HCT116 (cell line): ENCODE measurements at regions not wholly inside any gene's neighbourhood (a gene's known extent, or its start where the extent isn't known, plus 50 kb on each side); places are given as distances from the start of the nearest gene placed in this dataset.

Source experiments
- ATAC-seq: fragments of 200-7000 bp; cut with Tn5 transposase; 2 replicates; pipeline ENCODE4 v1.9.1; 2020; ENCODE audit warnings: mild to moderate bottlenecking, moderate library complexity
- BruUV-seq: library from RNA; stranded (reverse); fragments of 400-500 nt; replicated peaks from 2 replicates; lab custom pipeline; 2021; lab: Mats Ljungman, UMichigan
- CTCF ChIA-PET: fragments of 300-600 bp; sonication (Branson Sonifier 250); formaldehyde crosslinking; loops from one replicate; lab custom pipeline; 2021; ENCODE audit warnings: antibody characterized with exemption; lab: Charles Lee
- POLR2A ChIA-PET: fragments of 300-600, 350-600 bp; sonication (Branson Sonifier 250); formaldehyde crosslinking; loops from one replicate; lab custom pipeline; 2021; ENCODE audit warnings: antibody characterized with exemption; lab: Charles Lee
- RAD21 ChIA-PET, 2 experiments: fragments of 300-600 bp; sonication (Branson Sonifier 250); formaldehyde crosslinking; loops; one replicate each; lab custom pipeline; 2023; ENCODE audit warnings: low total read pairs in 2 of 2; ENCODE audit not compliant: uncharacterized antibody in 2 of 2, unreplicated experiment in 2 of 2, low non-redundant PET in 1 of 2; lab: Charles Lee
- DNase-seq: peaks from one replicate; pipeline ENCODE4 v3.0.0-alpha.2; 2010; ENCODE audit warnings: low read depth, low spot score
- H2AFZ ChIP-seq: fragments of 200-600 bp; shearing (Covaris generic), sonication (generic); 2 replicates; pipeline ENCODE4 v1.6.1; 2017; ENCODE audit warnings: low read depth, mixed run types, mixed read lengths, antibody characterized with exemption, low read length; ENCODE audit not compliant: poor library complexity, severe bottlenecking
- H3K27ac ChIP-seq: 2 replicates; pipeline ENCODE4 v1.5.1; 2012; ENCODE audit warnings: low read depth, low read length
- H3K27me3 ChIP-seq: fragments of 200-600 bp; sonication (generic); 2 replicates; pipeline ENCODE4 v1.6.1; 2016; ENCODE audit warnings: mixed run types, low read length, mixed read lengths; ENCODE audit not compliant: insufficient read depth
- H3K36me3 ChIP-seq, 2 experiments: fragments of 200-500 bp in 1 of 2; fragments of 200-600 bp in 1 of 2; sonication (Bioruptor generic) in 1 of 2; sonication (generic) in 1 of 2; 2 replicates each; pipeline versions ENCODE4 v1.5.1 to v1.6.1; 2014 to 2016; ENCODE audit warnings: low read length in 2 of 2, inconsistent platforms in 1 of 2, mixed read lengths in 1 of 2, mixed run types in 1 of 2; ENCODE audit not compliant: insufficient read depth in 2 of 2, control insufficient read depth in 1 of 2
- H3K4me1 ChIP-seq, 2 experiments: fragments of 200-600 bp in 1 of 2; sonication (generic) in 1 of 2; 2 replicates each; pipeline versions ENCODE4 v1.5.1 to v1.6.1; 2012 to 2017; ENCODE audit warnings: low read length in 2 of 2, inconsistent platforms in 1 of 2, mild to moderate bottlenecking in 1 of 2, mixed read lengths in 1 of 2, mixed run types in 1 of 2, moderate library complexity in 1 of 2; ENCODE audit not compliant: insufficient read depth in 2 of 2, control insufficient read depth in 1 of 2
- H3K4me2 ChIP-seq: fragments of 200-600 bp; sonication (generic); 2 replicates; pipeline ENCODE4 v1.6.1; 2017; ENCODE audit warnings: mixed run types, low read length, mixed read lengths
- H3K4me3 ChIP-seq, 2 experiments: fragments of 200-600 bp in 1 of 2; sonication (generic) in 1 of 2; replicated peaks in 1 of 2; 2 replicates each; pipeline ENCODE4 v1.5.1; 2011 to 2016; ENCODE audit warnings: low read length in 2 of 2, control low read depth in 1 of 2, low read depth in 1 of 2, mild to moderate bottlenecking in 1 of 2, mixed read lengths in 1 of 2, mixed run types in 1 of 2
- H3K79me2 ChIP-seq: fragments of 200-600 bp; sonication (generic); 2 replicates; pipeline ENCODE4 v1.6.1; 2017; ENCODE audit warnings: mild to moderate bottlenecking, mixed run types, low read length, moderate library complexity, mixed read lengths; ENCODE audit not compliant: insufficient read depth
- H3K9ac ChIP-seq: fragments of 200-600 bp; sonication (generic); 2 replicates; pipeline ENCODE4 v1.6.1; 2016; ENCODE audit warnings: low read length, mixed read lengths
- H3K9me2 ChIP-seq: fragments of 200-600 bp; sonication (generic), shearing (Covaris generic); 2 replicates; pipeline ENCODE4 v1.6.1; 2017; ENCODE audit warnings: mixed run types, mild to moderate bottlenecking, moderate library complexity; ENCODE audit not compliant: insufficient read depth
- H3K9me3 ChIP-seq, 2 experiments: fragments of 200-500 bp in 1 of 2; fragments of 200-600 bp in 1 of 2; sonication (Bioruptor generic) in 1 of 2; sonication (generic) in 1 of 2; 2 replicates each; pipeline ENCODE4 v1.6.1; 2014 to 2017; ENCODE audit warnings: low read length in 2 of 2, mixed read lengths in 2 of 2, inconsistent platforms in 1 of 2, low read depth in 1 of 2, mild to moderate bottlenecking in 1 of 2, mixed run types in 1 of 2, moderate library complexity in 1 of 2; ENCODE audit not compliant: control insufficient read depth in 1 of 2, insufficient read depth in 1 of 2
- H4K20me1 ChIP-seq: fragments of 200-600 bp; sonication (generic), shearing (Covaris generic); 2 replicates; pipeline ENCODE4 v1.6.1; 2017; ENCODE audit warnings: mixed run types, mild to moderate bottlenecking, moderate library complexity; ENCODE audit not compliant: insufficient read depth
- EGR1 ChIP-seq: IDR thresholded peaks from 2 replicates; pipeline ENCODE4 v1.6.1; 2012; ENCODE audit warnings: low read depth
- EZH2phosphoT487 ChIP-seq: fragments of 200-600 bp; IDR thresholded peaks from 2 replicates; pipeline ENCODE4 v1.6.1; 2018; ENCODE audit warnings: antibody characterized with exemption, borderline replicate concordance
- FOSL1 ChIP-seq: IDR thresholded peaks from 2 replicates; pipeline ENCODE4 v1.6.1; 2012; ENCODE audit warnings: low read depth
- POLR2AphosphoS5 ChIP-seq: IDR thresholded peaks from 2 replicates; pipeline ENCODE4 v1.6.1; 2011; ENCODE audit warnings: mild to moderate bottlenecking, low read depth, low read length, moderate library complexity
- SIN3A ChIP-seq: IDR thresholded peaks from 2 replicates; pipeline ENCODE4 v1.6.1; 2012; ENCODE audit warnings: low read depth
- YY1 ChIP-seq: IDR thresholded peaks from 2 replicates; pipeline ENCODE4 v1.6.1; 2011; ENCODE audit warnings: low read length, low read depth, moderate library complexity, mild to moderate bottlenecking; ENCODE audit not compliant: insufficient replicate concordance; ENCODE audit errors: extremely low read depth
- intact Hi-C: fragments of 100-400 bp; cut with micrococcal nuclease; formaldehyde crosslinking; loops from 2 replicates; pipeline ENCODE4 v1.10.0; 2022
- TF ChIP-seq, protein P1 (sequence below): IDR thresholded peaks from 2 replicates; pipeline ENCODE4 v1.6.1; 2012; ENCODE audit warnings: low read depth
- TF ChIP-seq, protein P2 (sequence below): IDR thresholded peaks from 2 replicates; pipeline ENCODE4 v1.6.1; 2011; ENCODE audit warnings: mild to moderate bottlenecking, low read length, moderate library complexity; ENCODE audit not compliant: insufficient replicate concordance; ENCODE audit errors: extremely low read depth
- TF ChIP-seq, protein P3 (sequence below): IDR thresholded peaks from 2 replicates; pipeline ENCODE4 v1.6.1; 2012
- TF ChIP-seq, protein P4 (sequence below): IDR thresholded peaks from 2 replicates; pipeline ENCODE4 v1.6.1; 2012

DNA sequence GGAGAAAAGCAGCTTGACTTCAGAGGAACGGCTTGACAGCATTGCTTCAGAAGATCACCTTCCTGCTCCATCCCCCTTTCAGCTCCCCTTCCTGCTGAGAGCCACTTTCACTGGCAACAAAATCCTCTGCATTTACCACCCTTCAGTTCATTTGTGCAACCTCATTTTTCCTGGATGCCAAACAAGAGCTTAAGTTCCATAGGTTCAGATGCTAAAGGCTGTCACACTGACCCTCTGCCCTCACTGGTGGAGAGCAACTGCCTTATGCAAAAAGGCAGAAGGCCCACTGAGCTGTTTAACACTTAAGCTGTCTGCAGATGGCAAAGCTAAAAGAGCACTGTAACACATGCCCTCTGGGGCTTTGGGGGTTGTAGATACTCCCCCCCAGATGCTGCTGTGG lies 131.2 kb upstream of the SPACA1 start:
- no peaks in the 10 kb centered on the region for H3K9me2 ChIP-seq
- TF ChIP-seq SIN3A: no peak
- TF ChIP-seq, protein P1, sequence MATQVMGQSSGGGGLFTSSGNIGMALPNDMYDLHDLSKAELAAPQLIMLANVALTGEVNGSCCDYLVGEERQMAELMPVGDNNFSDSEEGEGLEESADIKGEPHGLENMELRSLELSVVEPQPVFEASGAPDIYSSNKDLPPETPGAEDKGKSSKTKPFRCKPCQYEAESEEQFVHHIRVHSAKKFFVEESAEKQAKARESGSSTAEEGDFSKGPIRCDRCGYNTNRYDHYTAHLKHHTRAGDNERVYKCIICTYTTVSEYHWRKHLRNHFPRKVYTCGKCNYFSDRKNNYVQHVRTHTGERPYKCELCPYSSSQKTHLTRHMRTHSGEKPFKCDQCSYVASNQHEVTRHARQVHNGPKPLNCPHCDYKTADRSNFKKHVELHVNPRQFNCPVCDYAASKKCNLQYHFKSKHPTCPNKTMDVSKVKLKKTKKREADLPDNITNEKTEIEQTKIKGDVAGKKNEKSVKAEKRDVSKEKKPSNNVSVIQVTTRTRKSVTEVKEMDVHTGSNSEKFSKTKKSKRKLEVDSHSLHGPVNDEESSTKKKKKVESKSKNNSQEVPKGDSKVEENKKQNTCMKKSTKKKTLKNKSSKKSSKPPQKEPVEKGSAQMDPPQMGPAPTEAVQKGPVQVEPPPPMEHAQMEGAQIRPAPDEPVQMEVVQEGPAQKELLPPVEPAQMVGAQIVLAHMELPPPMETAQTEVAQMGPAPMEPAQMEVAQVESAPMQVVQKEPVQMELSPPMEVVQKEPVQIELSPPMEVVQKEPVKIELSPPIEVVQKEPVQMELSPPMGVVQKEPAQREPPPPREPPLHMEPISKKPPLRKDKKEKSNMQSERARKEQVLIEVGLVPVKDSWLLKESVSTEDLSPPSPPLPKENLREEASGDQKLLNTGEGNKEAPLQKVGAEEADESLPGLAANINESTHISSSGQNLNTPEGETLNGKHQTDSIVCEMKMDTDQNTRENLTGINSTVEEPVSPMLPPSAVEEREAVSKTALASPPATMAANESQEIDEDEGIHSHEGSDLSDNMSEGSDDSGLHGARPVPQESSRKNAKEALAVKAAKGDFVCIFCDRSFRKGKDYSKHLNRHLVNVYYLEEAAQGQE: no peak
- TF ChIP-seq EZH2phosphoT487: no peak
- TF ChIP-seq, protein P2, sequence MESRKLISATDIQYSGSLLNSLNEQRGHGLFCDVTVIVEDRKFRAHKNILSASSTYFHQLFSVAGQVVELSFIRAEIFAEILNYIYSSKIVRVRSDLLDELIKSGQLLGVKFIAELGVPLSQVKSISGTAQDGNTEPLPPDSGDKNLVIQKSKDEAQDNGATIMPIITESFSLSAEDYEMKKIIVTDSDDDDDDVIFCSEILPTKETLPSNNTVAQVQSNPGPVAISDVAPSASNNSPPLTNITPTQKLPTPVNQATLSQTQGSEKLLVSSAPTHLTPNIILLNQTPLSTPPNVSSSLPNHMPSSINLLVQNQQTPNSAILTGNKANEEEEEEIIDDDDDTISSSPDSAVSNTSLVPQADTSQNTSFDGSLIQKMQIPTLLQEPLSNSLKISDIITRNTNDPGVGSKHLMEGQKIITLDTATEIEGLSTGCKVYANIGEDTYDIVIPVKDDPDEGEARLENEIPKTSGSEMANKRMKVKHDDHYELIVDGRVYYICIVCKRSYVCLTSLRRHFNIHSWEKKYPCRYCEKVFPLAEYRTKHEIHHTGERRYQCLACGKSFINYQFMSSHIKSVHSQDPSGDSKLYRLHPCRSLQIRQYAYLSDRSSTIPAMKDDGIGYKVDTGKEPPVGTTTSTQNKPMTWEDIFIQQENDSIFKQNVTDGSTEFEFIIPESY: no peak
- TF ChIP-seq, protein P3, sequence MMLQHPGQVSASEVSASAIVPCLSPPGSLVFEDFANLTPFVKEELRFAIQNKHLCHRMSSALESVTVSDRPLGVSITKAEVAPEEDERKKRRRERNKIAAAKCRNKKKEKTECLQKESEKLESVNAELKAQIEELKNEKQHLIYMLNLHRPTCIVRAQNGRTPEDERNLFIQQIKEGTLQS: no peak
- TF ChIP-seq, protein P4, sequence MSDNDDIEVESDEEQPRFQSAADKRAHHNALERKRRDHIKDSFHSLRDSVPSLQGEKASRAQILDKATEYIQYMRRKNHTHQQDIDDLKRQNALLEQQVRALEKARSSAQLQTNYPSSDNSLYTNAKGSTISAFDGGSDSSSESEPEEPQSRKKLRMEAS: no peak
- TF ChIP-seq YY1: no peak
- TF ChIP-seq EGR1: no peak
- TF ChIP-seq POLR2AphosphoS5: no peak
- TF ChIP-seq FOSL1: no peak
- DNase-seq (no peak), ATAC-seq (no peak)
- CTCF ChIA-PET: no interaction called here
- intact Hi-C loops: no loop called here
- no peaks in the 10 kb centered on the region for H3K4me1 ChIP-seq
- POLR2A ChIA-PET: no interaction called here
- H3K27ac ChIP-seq: no peak overlapping the region
- no peak overlapping the region for H3K4me2 ChIP-seq
- no peaks in the 10 kb centered on the region for H4K20me1 ChIP-seq
- H3K27me3 ChIP-seq: peaks cover 3% of the 10 kb centered on the region; the same call in 1 of the 2 replicates
- RAD21 ChIA-PET: no interaction called here
- BruUV-seq: no TSS peak
- H2AFZ ChIP-seq: no peak overlapping the region
- H3K9me3 ChIP-seq: no peaks in the 10 kb centered on the region
- no peak overlapping the region for H3K4me3 ChIP-seq
- no peaks in the 10 kb centered on the region for H3K36me3 ChIP-seq
- H3K79me2 ChIP-seq: no peaks in the 10 kb centered on the region
- no peak overlapping the region for H3K9ac ChIP-seq
